ENCODE measurements at regions not wholly inside any gene's neighbourhood (a gene's known extent, or its start where the extent isn't known, plus 50 kb on each side); places are given as distances from the start of the nearest gene placed in this dataset.
A peak's percentile ranks its signal among the peaks of the same experiment; 100 is the strongest.
"Not testable (repeated sequence)": the region's sequence is repeated elsewhere in the genome, so short reads cannot be mapped to it uniquely, and the experiment has no call there.

GRCh38 chr7:85710960-85711359 lies 524.1 kb upstream of the SEMA3D start:
- no peak for DNase-seq

- DNase-seq = no peak
Measured at GRCh38 chr7:85708221-85708620, 521.4 kb upstream of the SEMA3D start.

GRCh38 chr7:85705076-85705475 lies 518.2 kb upstream of the SEMA3D start:
- no peak for DNase-seq

- DNase-seq = no peak
Measured at GRCh38 chr7:85703251-85704010, 516.6 kb upstream of the SEMA3D start.

DNA sequence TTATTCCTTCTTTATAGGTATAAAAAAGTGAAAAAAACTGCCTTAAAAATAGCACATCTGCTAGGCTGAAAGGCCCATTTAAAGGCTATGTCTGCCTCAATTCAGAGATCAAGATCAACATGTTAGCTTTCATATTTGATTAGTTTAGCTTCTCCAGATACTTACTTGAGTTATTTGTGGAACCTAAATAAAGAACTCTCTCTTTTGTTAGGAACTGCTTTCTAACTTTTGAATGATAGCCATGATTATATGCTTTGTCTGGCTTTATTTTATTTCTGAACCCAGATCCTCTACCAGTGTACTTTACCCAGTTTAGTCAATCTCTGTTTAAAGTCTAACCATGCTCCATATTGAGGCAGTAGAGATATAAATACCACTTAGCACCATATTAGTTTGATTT lies 515.5 kb upstream of the SEMA3D start:
- DNase-seq = no peak

DNA sequence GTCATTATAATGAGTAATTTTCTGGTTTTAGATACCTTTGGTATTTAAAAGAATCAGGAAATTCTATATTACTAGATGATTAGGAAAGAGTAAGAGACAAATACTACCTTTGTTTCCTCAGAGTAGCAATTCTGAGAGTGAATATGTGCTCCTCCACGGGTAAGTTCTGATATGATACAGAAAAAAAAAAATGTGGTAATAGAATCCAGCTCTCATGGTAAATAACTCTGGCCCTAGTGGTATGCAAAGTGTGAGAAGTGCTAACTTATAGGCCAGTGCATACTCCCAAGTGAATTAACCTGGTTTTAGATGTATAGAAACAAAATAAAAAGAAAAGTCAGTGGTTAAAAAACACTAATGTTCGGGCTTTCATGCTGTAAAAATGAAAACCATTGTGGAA lies 512.6 kb upstream of the SEMA3D start:
- DNase-seq = no peak

DNA sequence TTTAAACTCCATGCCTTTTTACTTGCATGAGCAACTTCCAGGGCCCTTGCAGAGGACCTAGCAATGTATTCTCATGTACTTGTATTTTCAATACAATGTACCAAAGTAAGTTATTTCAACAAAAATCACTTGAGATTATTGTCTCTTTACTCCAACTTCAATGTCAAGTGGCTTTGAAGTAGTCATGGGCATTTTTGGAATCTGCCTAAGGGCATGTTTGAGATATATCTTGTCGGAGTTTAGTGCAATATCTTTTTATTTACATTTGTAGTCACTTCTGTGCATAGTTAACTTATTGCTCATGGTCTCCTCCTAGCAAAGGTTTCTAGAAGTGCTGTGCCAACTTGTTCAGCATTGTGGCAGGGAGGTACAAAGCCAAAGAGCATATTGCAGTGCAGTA lies 508.7 kb upstream of the SEMA3D start:
- no peak for DNase-seq

- no peak for DNase-seq
Measured at GRCh38 chr7:85695041-85695440, 508.2 kb upstream of the SEMA3D start.

GRCh38 chr7:85693326-85693725 lies 506.5 kb upstream of the SEMA3D start:
- DNase-seq = peak; percentile 8

DNA sequence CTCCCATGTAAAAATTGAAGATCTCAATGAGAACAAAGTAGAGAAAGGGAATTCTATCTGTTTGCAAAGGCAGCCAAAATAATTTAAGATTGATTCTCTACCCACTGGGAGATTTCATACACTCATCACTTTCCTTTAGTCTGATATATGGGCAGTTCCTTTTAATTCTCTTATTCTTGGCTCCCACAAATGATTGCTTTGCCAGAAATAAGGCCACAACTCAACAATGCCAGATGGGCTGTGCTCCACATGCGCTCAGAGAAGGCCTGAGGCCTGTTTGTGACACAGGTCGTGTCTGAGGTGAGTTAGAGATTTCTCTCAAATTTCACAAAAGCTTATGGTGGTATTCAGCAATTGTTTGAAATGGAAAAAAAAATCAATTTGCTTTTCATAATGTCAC lies 501.9 kb upstream of the SEMA3D start:
- peak; percentile 51 for DNase-seq

DNA sequence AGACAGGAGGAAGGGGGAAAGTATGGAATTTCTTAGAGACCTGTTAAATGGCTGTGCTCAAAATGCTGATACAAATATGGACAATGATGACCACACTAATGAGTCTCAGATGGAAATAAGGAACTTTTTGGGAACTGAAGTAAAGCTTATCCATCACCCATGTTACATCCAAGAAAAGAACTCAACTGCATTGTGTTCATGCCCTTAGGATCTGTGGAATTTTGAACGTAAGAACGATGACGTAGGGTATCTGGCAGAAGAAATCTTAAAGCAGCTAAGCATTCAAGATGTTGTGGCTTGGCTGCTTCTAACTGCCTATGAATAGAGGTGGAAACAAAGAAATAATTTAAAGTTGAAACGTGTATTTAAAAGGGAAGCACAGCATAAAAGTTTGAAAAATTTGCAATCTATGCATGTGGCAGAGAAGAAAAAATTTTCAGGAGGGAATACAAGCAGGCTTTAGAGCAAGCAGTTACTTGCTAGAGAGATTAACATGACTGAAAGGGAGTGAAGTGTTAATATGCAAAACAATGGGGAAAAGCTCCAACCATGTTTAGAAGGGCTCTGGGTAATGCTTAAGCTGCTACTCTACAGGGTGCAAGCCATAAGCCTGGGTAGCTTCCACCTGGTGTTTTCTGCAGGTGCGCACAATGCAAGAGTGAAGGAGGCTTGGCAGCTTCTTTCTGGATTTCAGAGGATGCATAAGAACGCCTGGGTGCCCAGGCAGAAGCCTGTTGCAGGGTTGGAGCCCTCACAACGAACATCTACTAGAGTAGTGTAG lies 499.7 kb upstream of the SEMA3D start:
- no peak for DNase-seq

DNA sequence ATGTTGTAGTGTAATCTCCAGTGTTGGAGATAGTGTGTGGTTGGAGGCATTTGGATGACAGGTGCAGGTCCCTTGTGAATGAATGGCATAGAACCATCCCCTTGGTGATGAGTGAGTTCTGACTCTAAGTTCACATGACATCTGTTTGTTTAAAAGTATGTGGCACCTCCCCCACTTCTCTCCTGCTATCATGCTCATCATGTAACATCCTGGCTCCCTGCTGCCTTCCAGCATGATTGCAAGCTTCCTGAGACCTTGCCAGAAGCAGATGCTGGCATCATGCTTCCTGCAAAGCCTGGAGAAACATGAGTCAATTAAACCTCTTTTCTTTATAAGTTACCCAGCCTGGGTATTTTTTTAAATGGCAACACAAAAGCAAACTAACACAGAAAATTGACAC lies 499.0 kb upstream of the SEMA3D start:
- peak; percentile 54 for DNase-seq

DNA sequence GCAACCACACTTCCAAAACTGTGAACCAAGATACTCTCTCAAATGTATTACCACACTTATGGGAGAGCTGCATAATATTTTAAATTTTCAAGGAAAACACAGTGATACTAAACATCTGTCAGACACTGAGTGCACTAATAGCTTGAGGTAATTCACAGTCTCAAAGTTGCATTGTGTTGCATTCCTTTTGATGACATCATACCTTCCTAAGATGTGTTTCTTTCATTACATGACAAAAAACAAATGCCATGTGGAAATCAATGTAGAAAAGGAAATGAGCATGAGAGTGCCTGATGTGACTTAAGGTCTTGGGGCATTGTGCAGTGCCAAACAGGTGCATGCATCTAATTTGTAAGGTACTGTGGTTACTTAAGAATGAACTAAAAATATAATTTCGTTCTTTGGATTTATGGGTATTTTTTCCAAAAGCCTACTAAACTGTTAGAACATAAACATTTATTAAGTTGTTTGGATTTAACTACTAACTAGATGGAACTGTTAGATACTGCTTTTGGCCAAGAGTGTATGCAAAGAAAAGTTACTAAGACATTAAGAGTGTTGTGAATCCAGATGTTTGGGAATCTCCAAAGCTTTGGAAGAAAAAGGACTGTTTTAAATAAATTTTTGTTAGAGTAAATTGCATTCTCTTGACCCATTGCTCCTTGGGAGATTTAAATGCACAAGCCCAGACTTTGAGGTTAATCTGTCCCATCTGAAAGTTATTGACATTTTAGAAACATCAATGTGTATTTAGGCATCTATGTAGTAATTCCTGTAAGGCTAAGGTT lies 496.2 kb upstream of the SEMA3D start:
- DNase-seq = no peak

DNA sequence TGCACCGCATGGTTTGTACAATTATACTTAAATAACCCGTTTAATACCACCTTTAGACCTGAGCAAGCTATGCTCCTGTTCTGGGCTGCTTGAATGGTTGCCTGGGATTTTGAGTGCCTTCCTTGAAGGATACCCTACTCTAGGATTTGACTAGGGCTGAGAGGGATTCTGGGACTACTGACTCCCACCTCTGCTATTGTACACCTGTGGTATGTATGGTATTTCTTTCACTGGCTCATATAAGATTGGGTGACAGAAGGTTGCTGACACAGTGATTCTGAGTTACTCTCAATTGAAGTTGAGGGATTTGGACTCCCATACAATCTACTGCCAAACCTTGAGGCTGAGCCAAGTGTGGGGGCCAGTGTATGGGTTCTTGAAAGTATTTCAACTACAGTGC lies 494.4 kb upstream of the SEMA3D start:
- DNase-seq = no peak

DNA sequence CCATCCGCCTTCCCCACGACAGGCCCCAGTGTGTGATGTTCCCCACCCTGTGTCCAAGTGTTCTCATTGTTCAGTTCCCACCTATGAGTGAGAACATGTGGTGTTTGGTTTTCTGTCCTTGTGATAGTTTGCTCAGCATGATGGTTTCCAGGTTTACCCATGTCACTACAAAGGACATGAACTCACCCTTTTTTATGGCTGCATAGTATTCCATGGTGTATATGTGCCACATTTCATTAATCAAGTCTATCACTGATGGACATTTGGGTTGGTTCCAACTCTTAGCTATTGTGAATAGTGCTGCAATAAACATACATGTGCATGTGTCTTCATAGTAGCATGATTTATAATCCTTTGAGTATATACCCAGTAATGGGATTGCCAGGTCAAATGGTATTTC lies 488.2 kb upstream of the SEMA3D start:
- DNase-seq = not testable (repeated sequence)

GRCh38 chr7:85673876-85674275 lies 487.0 kb upstream of the SEMA3D start:
- no peak for DNase-seq

DNA sequence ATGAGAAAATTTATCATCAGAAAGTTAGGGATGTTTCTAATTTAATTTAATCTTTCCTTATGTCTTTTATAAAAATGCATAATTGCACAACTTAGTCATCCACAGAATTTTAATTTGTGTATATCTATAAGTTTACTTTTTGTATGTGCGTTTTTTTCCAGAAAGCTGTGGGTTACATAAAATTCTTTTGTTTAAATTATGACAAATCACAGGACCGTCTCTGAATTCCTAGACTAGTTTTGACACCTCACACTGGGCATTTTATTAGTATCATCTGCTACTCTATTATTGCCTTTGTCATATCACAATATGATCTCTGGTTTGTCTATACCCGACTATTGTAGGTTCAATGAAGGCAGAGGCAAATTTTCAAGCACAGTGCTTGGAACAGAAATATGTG lies 482.4 kb upstream of the SEMA3D start:
- DNase-seq = no peak

DNA sequence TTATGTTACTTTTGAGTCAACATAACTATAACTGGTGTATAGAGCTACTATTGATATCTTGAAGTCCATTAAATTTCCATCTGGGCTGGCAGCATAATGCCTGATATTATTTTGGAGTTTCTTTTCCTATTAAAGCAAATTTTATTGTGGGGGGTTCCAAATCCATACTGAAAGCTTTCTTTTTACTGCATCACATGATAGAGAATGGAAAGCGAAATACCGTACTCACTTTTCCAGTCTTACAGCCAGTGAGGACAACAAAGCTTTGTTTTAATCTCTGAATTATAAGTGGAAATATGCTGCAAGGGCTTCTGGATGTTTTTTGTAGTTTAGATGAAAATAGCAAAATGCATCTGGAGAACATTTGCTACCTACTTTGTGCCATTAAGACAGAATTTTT lies 477.5 kb upstream of the SEMA3D start:
- no peak for DNase-seq

GRCh38 chr7:85659364-85659763 lies 472.5 kb upstream of the SEMA3D start:
- no peak for DNase-seq

- no peak for DNase-seq
Measured at GRCh38 chr7:85655252-85655651, 468.4 kb upstream of the SEMA3D start.

DNA sequence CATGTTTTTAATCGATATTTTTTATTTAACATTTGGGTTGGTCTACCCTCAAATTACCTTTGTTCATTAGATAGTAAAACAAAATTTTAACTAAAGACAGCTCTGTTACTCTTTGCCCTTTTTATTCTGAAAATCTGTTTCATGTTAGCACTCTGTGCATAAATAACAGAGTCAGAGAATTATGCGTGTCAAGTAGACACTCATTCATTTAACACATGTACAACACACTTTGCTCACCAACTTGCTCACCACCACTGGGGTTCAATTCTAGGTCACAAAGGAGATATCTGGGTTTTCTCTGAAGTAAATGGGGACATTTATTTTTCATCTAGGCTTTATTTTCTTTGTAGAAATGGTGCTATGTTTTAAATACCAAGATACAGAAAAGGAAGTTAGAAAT lies 457.4 kb upstream of the SEMA3D start:
- no peak for DNase-seq

GRCh38 chr7:85641331-85641730 lies 454.5 kb upstream of the SEMA3D start:
- DNase-seq = no peak

- DNase-seq = no peak
Measured at GRCh38 chr7:85638394-85638793, 451.5 kb upstream of the SEMA3D start.

- DNase-seq = no peak
Measured at GRCh38 chr7:85634951-85635350, 448.1 kb upstream of the SEMA3D start.
